ENCODE measurements at regions not wholly inside any gene's neighbourhood (a gene's known extent, or its start where the extent isn't known, plus 50 kb on each side); places are given as distances from the start of the nearest gene placed in this dataset.

- WGBS (ENCODE audit: insufficient coverage, low lambda C conversion rate) = no CpG with 5 or more reads among the region's 14 CpGs
- Histone ChIP-seq H3K36me3 (ENCODE audit: control insufficient read depth, insufficient read depth, low read length) (no peaks in the 10 kb centered on the region), H3K27me3 (ENCODE audit: control insufficient read depth, insufficient read depth, low read length) (peaks cover 3% of the 10 kb centered on the region), H3K4me3 (ENCODE audit: low read length) (no peak overlapping the region), H3K27ac (ENCODE audit: low read length) (no peak overlapping the region), H3K4me1 (ENCODE audit: control insufficient read depth, insufficient read depth, low read length) (no peaks in the 10 kb centered on the region), H3K9me3 (ENCODE audit: control insufficient read depth, low read depth, low read length) (no peaks in the 10 kb centered on the region)
- peak in 1 of 2 donors; percentile 6 for DNase-seq
Measured at GRCh38 chr12:111102102-111102739, 181.8 kb upstream of the MYL2 start.

- no peak for DNase-seq
- H3K27me3 ChIP-seq (ENCODE audit: control insufficient read depth, insufficient read depth, low read length) = peaks cover 3% of the 10 kb centered on the region
- no CpG with 5 or more reads among the region's 7 CpGs for WGBS (ENCODE audit: insufficient coverage, low lambda C conversion rate)
- no peaks in the 10 kb centered on the region for H3K9me3 ChIP-seq (ENCODE audit: control insufficient read depth, low read depth, low read length)
- no peaks in the 10 kb centered on the region for H3K36me3 ChIP-seq (ENCODE audit: control insufficient read depth, insufficient read depth, low read length)
- H3K4me3 ChIP-seq (ENCODE audit: low read length) = no peak overlapping the region
- no peaks in the 10 kb centered on the region for H3K4me1 ChIP-seq (ENCODE audit: control insufficient read depth, insufficient read depth, low read length)
- no peak overlapping the region for H3K27ac ChIP-seq (ENCODE audit: low read length)
Measured at GRCh38 chr12:111101003-111101402, 180.6 kb upstream of the MYL2 start.

- Histone ChIP-seq H3K9me3 (ENCODE audit: control insufficient read depth, low read depth, low read length) (no peaks in the 10 kb centered on the region), H3K27ac (ENCODE audit: low read length) (no peak overlapping the region), H3K4me1 (ENCODE audit: control insufficient read depth, insufficient read depth, low read length) (no peaks in the 10 kb centered on the region), H3K36me3 (ENCODE audit: control insufficient read depth, insufficient read depth, low read length) (no peaks in the 10 kb centered on the region), H3K27me3 (ENCODE audit: control insufficient read depth, insufficient read depth, low read length) (peaks cover 3% of the 10 kb centered on the region), H3K4me3 (ENCODE audit: low read length) (no peak overlapping the region)
- WGBS (ENCODE audit: insufficient coverage, low lambda C conversion rate) = no CpG with 5 or more reads among the region's 4 CpGs
- no peak for DNase-seq
Measured at GRCh38 chr12:111100554-111100953, 180.2 kb upstream of the MYL2 start.

- Histone ChIP-seq H3K36me3 (ENCODE audit: control insufficient read depth, insufficient read depth, low read length) (no peaks in the 10 kb centered on the region), H3K27me3 (ENCODE audit: control insufficient read depth, insufficient read depth, low read length) (peaks cover 3% of the 10 kb centered on the region), H3K9me3 (ENCODE audit: control insufficient read depth, low read depth, low read length) (no peaks in the 10 kb centered on the region), H3K4me1 (ENCODE audit: control insufficient read depth, insufficient read depth, low read length) (no peaks in the 10 kb centered on the region), H3K4me3 (ENCODE audit: low read length) (no peak overlapping the region), H3K27ac (ENCODE audit: low read length) (no peak overlapping the region)
- no peak for DNase-seq
- WGBS (ENCODE audit: insufficient coverage, low lambda C conversion rate) = no CpG with 5 or more reads among the region's 15 CpGs
Measured at GRCh38 chr12:111100003-111100402, 179.6 kb upstream of the MYL2 start.

- Histone ChIP-seq H3K4me3 (ENCODE audit: low read length) (no peak overlapping the region), H3K9me3 (ENCODE audit: control insufficient read depth, low read depth, low read length) (no peaks in the 10 kb centered on the region), H3K27ac (ENCODE audit: low read length) (no peak overlapping the region), H3K4me1 (ENCODE audit: control insufficient read depth, insufficient read depth, low read length) (no peaks in the 10 kb centered on the region), H3K36me3 (ENCODE audit: control insufficient read depth, insufficient read depth, low read length) (no peaks in the 10 kb centered on the region), H3K27me3 (ENCODE audit: control insufficient read depth, insufficient read depth, low read length) (peaks cover 8% of the 10 kb centered on the region)
- WGBS (ENCODE audit: insufficient coverage, low lambda C conversion rate) = no CpG with 5 or more reads among the region's 8 CpGs
- DNase-seq = no peak
Measured at GRCh38 chr12:111099186-111099585, 178.8 kb upstream of the MYL2 start.

- Histone ChIP-seq H3K4me3 (ENCODE audit: low read length) (no peak overlapping the region), H3K27ac (ENCODE audit: low read length) (no peak overlapping the region), H3K4me1 (ENCODE audit: control insufficient read depth, insufficient read depth, low read length) (no peaks in the 10 kb centered on the region), H3K27me3 (ENCODE audit: control insufficient read depth, insufficient read depth, low read length) (peaks cover 9% of the 10 kb centered on the region), H3K36me3 (ENCODE audit: control insufficient read depth, insufficient read depth, low read length) (no peaks in the 10 kb centered on the region), H3K9me3 (ENCODE audit: control insufficient read depth, low read depth, low read length) (no peaks in the 10 kb centered on the region)
- WGBS (ENCODE audit: insufficient coverage, low lambda C conversion rate) = 100% methylated on average over 1 of the region's 16 CpGs
- DNase-seq = no peak
Measured at GRCh38 chr12:111094157-111095010, 174.0 kb upstream of the MYL2 start.

- WGBS (ENCODE audit: insufficient coverage, low lambda C conversion rate) = 68% methylated on average over 3 of the region's 17 CpGs
Measured at GRCh38 chr12:111093428-111094142, 173.2 kb upstream of the MYL2 start.

GRCh38 chr12:111091051-111091450 lies 170.7 kb upstream of the MYL2 start:
- peaks cover 13% of the 10 kb centered on the region for H3K27me3 ChIP-seq (ENCODE audit: control insufficient read depth, insufficient read depth, low read length)
- no peaks in the 10 kb centered on the region for H3K36me3 ChIP-seq (ENCODE audit: control insufficient read depth, insufficient read depth, low read length)
- H3K4me1 ChIP-seq (ENCODE audit: control insufficient read depth, insufficient read depth, low read length) = no peaks in the 10 kb centered on the region
- no peak for DNase-seq
- WGBS (ENCODE audit: insufficient coverage, low lambda C conversion rate) = no CpG with 5 or more reads among the region's 11 CpGs
- no peaks in the 10 kb centered on the region for H3K9me3 ChIP-seq (ENCODE audit: control insufficient read depth, low read depth, low read length)
- no peak overlapping the region for H3K4me3 ChIP-seq (ENCODE audit: low read length)
- H3K27ac ChIP-seq (ENCODE audit: low read length) = no peak overlapping the region

More at GRCh38 chr12:111093428-111094142, 173.2 kb upstream of the MYL2 start:
- Histone ChIP-seq H3K36me3 (ENCODE audit: control insufficient read depth, insufficient read depth, low read length) (no peaks in the 10 kb centered on the region), H3K9me3 (ENCODE audit: control insufficient read depth, low read depth, low read length) (no peaks in the 10 kb centered on the region), H3K4me1 (ENCODE audit: control insufficient read depth, insufficient read depth, low read length) (no peaks in the 10 kb centered on the region), H3K4me3 (ENCODE audit: low read length) (no peak overlapping the region), H3K27ac (ENCODE audit: low read length) (no peak overlapping the region), H3K27me3 (ENCODE audit: control insufficient read depth, insufficient read depth, low read length) (peaks cover 9% of the 10 kb centered on the region)
- DNase-seq = no peak

GRCh38 chr12:111089616-111090015 lies 169.2 kb upstream of the MYL2 start:
- Histone ChIP-seq H3K4me1 (ENCODE audit: control insufficient read depth, insufficient read depth, low read length) (no peaks in the 10 kb centered on the region), H3K36me3 (ENCODE audit: control insufficient read depth, insufficient read depth, low read length) (no peaks in the 10 kb centered on the region), H3K9me3 (ENCODE audit: control insufficient read depth, low read depth, low read length) (no peaks in the 10 kb centered on the region), H3K4me3 (ENCODE audit: low read length) (no peak overlapping the region), H3K27ac (ENCODE audit: low read length) (no peak overlapping the region), H3K27me3 (ENCODE audit: control insufficient read depth, insufficient read depth, low read length) (peaks cover 12% of the 10 kb centered on the region)
- no peak for DNase-seq
- WGBS (ENCODE audit: insufficient coverage, low lambda C conversion rate) = no CpG with 5 or more reads among the region's 1 CpG

GRCh38 chr12:111088409-111088808 lies 168.0 kb upstream of the MYL2 start:
- no peaks in the 10 kb centered on the region for H3K36me3 ChIP-seq (ENCODE audit: control insufficient read depth, insufficient read depth, low read length)
- H3K27me3 ChIP-seq (ENCODE audit: control insufficient read depth, insufficient read depth, low read length) = peaks cover 3% of the 10 kb centered on the region
- H3K4me3 ChIP-seq (ENCODE audit: low read length) = no peak overlapping the region
- no peaks in the 10 kb centered on the region for H3K9me3 ChIP-seq (ENCODE audit: control insufficient read depth, low read depth, low read length)
- no peaks in the 10 kb centered on the region for H3K4me1 ChIP-seq (ENCODE audit: control insufficient read depth, insufficient read depth, low read length)
- no peak for DNase-seq
- no peak overlapping the region for H3K27ac ChIP-seq (ENCODE audit: low read length)
- WGBS (ENCODE audit: insufficient coverage, low lambda C conversion rate) = 100% methylated on average over 2 of the region's 9 CpGs

Measured in large intestine (tissue), 3 donors.